ENCODE measurements at regions not wholly inside any gene's neighbourhood (a gene's known extent, or its start where the extent isn't known, plus 50 kb on each side); places are given as distances from the start of the nearest gene placed in this dataset.

- H4K12ac ChIP-seq (ENCODE audit: low read depth, low read length), result no peak overlapping the region
- no peak overlapping the region for H3K27ac ChIP-seq (ENCODE audit: low read depth, low read length)
- H3K4ac ChIP-seq (ENCODE audit: low read depth, low read length), result no peak overlapping the region
- H3K4me3 ChIP-seq (ENCODE audit: low read depth, low read length), result no peak overlapping the region
- H2BK120ac ChIP-seq (ENCODE audit: insufficient read depth, low read length, poor library complexity), result no peak overlapping the region
- H3K4me1 ChIP-seq (ENCODE audit: control insufficient read depth in 1 of 2, insufficient read depth in 2 of 2, low read length in 2 of 2), result no peaks in the 10 kb centered on the region
- no peak overlapping the region for H3K9ac ChIP-seq (ENCODE audit: low read length)
- no peaks in the 10 kb centered on the region for H3K79me2 ChIP-seq (ENCODE audit: control insufficient read depth, insufficient read depth, low read length, poor library complexity)
- H3K14ac ChIP-seq (ENCODE audit: low read length), result no peak overlapping the region
- H3K27me3 ChIP-seq (ENCODE audit: insufficient read depth, low read length), result no peaks in the 10 kb centered on the region
- H3K18ac ChIP-seq (ENCODE audit: low read length), result no peak overlapping the region
- H2BK5ac ChIP-seq (ENCODE audit: low read depth, low read length, poor library complexity), result no peak overlapping the region
- H2AK5ac ChIP-seq (ENCODE audit: low read length), result no peak overlapping the region
- H4K91ac ChIP-seq (ENCODE audit: low read depth, low read length), result no peak overlapping the region
- H3K79me1 ChIP-seq (ENCODE audit: low read length), result no peaks in the 10 kb centered on the region
- DNase-seq, result no peak
- H3K36me3 ChIP-seq (ENCODE audit: control insufficient read depth in 1 of 2, insufficient read depth in 2 of 2, low read length in 2 of 2), result no peaks in the 10 kb centered on the region
- no peaks in the 10 kb centered on the region for H3K9me3 ChIP-seq (ENCODE audit: insufficient read depth, low read depth, low read length)
- no CpG with 5 or more reads among the region's 3 CpGs for WGBS (ENCODE audit: extremely low coverage, insufficient coverage, insufficient read length)
- no peak overlapping the region for H3K4me2 ChIP-seq (ENCODE audit: low read length)
- H2BK12ac ChIP-seq (ENCODE audit: low read length), result no peak overlapping the region
- no peak overlapping the region for H2AFZ ChIP-seq (ENCODE audit: insufficient read depth, low read length, poor library complexity)
- H4K8ac ChIP-seq (ENCODE audit: low read depth, low read length), result no peak overlapping the region
- no peak overlapping the region for H3K23ac ChIP-seq (ENCODE audit: low read length)
Measured at GRCh38 chr2:181389524-181389923, 67.7 kb upstream of the ITGA4 start.

GRCh38 chr2:181393472-181393871, 63.7 kb upstream of the ITGA4 start:
- Histone ChIP-seq H2AK5ac (ENCODE audit: low read length) (no peak overlapping the region), H3K27me3 (ENCODE audit: insufficient read depth, low read length) (no peaks in the 10 kb centered on the region), H3K18ac (ENCODE audit: low read length) (no peak overlapping the region), H3K4me3 (ENCODE audit: low read depth, low read length) (no peak overlapping the region), H4K91ac (ENCODE audit: low read depth, low read length) (no peak overlapping the region), H3K9me3 (ENCODE audit: insufficient read depth, low read depth, low read length) (no peaks in the 10 kb centered on the region), H3K27ac (ENCODE audit: low read depth, low read length) (no peak overlapping the region), H3K9ac (ENCODE audit: low read length) (no peak overlapping the region), H3K23ac (ENCODE audit: low read length) (no peak overlapping the region), H3K14ac (ENCODE audit: low read length) (no peak overlapping the region), H2BK120ac (ENCODE audit: insufficient read depth, low read length, poor library complexity) (no peak overlapping the region), H3K4ac (ENCODE audit: low read depth, low read length) (no peak overlapping the region), H3K4me2 (ENCODE audit: low read length) (no peak overlapping the region), H2BK12ac (ENCODE audit: low read length) (no peak overlapping the region), H3K79me1 (ENCODE audit: low read length) (peaks cover 3% of the 10 kb centered on the region), H3K79me2 (ENCODE audit: control insufficient read depth, insufficient read depth, low read length, poor library complexity) (no peaks in the 10 kb centered on the region), H2AFZ (ENCODE audit: insufficient read depth, low read length, poor library complexity) (no peak overlapping the region), H4K8ac (ENCODE audit: low read depth, low read length) (no peak overlapping the region), H3K36me3 (ENCODE audit: control insufficient read depth in 1 of 2, insufficient read depth in 2 of 2, low read length in 2 of 2) (no peaks in the 10 kb centered on the region), H2BK5ac (ENCODE audit: low read depth, low read length, poor library complexity) (no peak overlapping the region), H3K4me1 (ENCODE audit: control insufficient read depth in 1 of 2, insufficient read depth in 2 of 2, low read length in 2 of 2) (no peaks in the 10 kb centered on the region), H4K12ac (ENCODE audit: low read depth, low read length) (no peak overlapping the region)
- no CpG with 5 or more reads among the region's 1 CpG for WGBS (ENCODE audit: extremely low coverage, insufficient coverage, insufficient read length)
- DNase-seq, result peak in 1 of 2 donors; percentile 28

GRCh38 chr2:181394741-181395437, 62.3 kb upstream of the ITGA4 start:
- no peak overlapping the region for H4K8ac ChIP-seq (ENCODE audit: low read depth, low read length)
- H3K27me3 ChIP-seq (ENCODE audit: insufficient read depth, low read length), result no peaks in the 10 kb centered on the region
- H3K23ac ChIP-seq (ENCODE audit: low read length), result no peak overlapping the region
- no peak overlapping the region for H3K4ac ChIP-seq (ENCODE audit: low read depth, low read length)
- H3K14ac ChIP-seq (ENCODE audit: low read length), result no peak overlapping the region
- H4K91ac ChIP-seq (ENCODE audit: low read depth, low read length), result no peak overlapping the region
- no peak overlapping the region for H3K9ac ChIP-seq (ENCODE audit: low read length)
- no peak for DNase-seq
- no peaks in the 10 kb centered on the region for H3K4me1 ChIP-seq (ENCODE audit: control insufficient read depth in 1 of 2, insufficient read depth in 2 of 2, low read length in 2 of 2)
- H2AK5ac ChIP-seq (ENCODE audit: low read length), result no peak overlapping the region
- no peak overlapping the region for H3K27ac ChIP-seq (ENCODE audit: low read depth, low read length)
- H3K9me3 ChIP-seq (ENCODE audit: insufficient read depth, low read depth, low read length), result no peaks in the 10 kb centered on the region
- peaks cover 3% of the 10 kb centered on the region for H3K79me1 ChIP-seq (ENCODE audit: low read length)
- no peak overlapping the region for H4K12ac ChIP-seq (ENCODE audit: low read depth, low read length)
- H3K79me2 ChIP-seq (ENCODE audit: control insufficient read depth, insufficient read depth, low read length, poor library complexity), result no peaks in the 10 kb centered on the region
- no CpG with 5 or more reads among the region's 4 CpGs for WGBS (ENCODE audit: extremely low coverage, insufficient coverage, insufficient read length)
- H2BK5ac ChIP-seq (ENCODE audit: low read depth, low read length, poor library complexity), result no peak overlapping the region
- no peak overlapping the region for H3K4me3 ChIP-seq (ENCODE audit: low read depth, low read length)
- no peaks in the 10 kb centered on the region for H3K36me3 ChIP-seq (ENCODE audit: control insufficient read depth in 1 of 2, insufficient read depth in 2 of 2, low read length in 2 of 2)
- H2BK120ac ChIP-seq (ENCODE audit: insufficient read depth, low read length, poor library complexity), result no peak overlapping the region
- H2AFZ ChIP-seq (ENCODE audit: insufficient read depth, low read length, poor library complexity), result no peak overlapping the region
- H3K18ac ChIP-seq (ENCODE audit: low read length), result no peak overlapping the region
- no peak overlapping the region for H2BK12ac ChIP-seq (ENCODE audit: low read length)
- no peak overlapping the region for H3K4me2 ChIP-seq (ENCODE audit: low read length)

GRCh38 chr2:181395851-181396250, 61.3 kb upstream of the ITGA4 start:
- no peak overlapping the region for H2BK120ac ChIP-seq (ENCODE audit: insufficient read depth, low read length, poor library complexity)
- no peaks in the 10 kb centered on the region for H3K4me1 ChIP-seq (ENCODE audit: control insufficient read depth in 1 of 2, insufficient read depth in 2 of 2, low read length in 2 of 2)
- H2BK5ac ChIP-seq (ENCODE audit: low read depth, low read length, poor library complexity), result no peak overlapping the region
- H3K9ac ChIP-seq (ENCODE audit: low read length), result no peak overlapping the region
- H3K27ac ChIP-seq (ENCODE audit: low read depth, low read length), result no peak overlapping the region
- no peak for DNase-seq
- no peaks in the 10 kb centered on the region for H3K79me2 ChIP-seq (ENCODE audit: control insufficient read depth, insufficient read depth, low read length, poor library complexity)
- H3K36me3 ChIP-seq (ENCODE audit: control insufficient read depth in 1 of 2, insufficient read depth in 2 of 2, low read length in 2 of 2), result no peaks in the 10 kb centered on the region
- H2AK5ac ChIP-seq (ENCODE audit: low read length), result no peak overlapping the region
- peaks cover 3% of the 10 kb centered on the region for H3K79me1 ChIP-seq (ENCODE audit: low read length)
- no CpG with 5 or more reads among the region's 2 CpGs for WGBS (ENCODE audit: extremely low coverage, insufficient coverage, insufficient read length)
- H4K91ac ChIP-seq (ENCODE audit: low read depth, low read length), result no peak overlapping the region
- H2AFZ ChIP-seq (ENCODE audit: insufficient read depth, low read length, poor library complexity), result no peak overlapping the region
- no peak overlapping the region for H3K23ac ChIP-seq (ENCODE audit: low read length)
- no peak overlapping the region for H3K14ac ChIP-seq (ENCODE audit: low read length)
- H3K4ac ChIP-seq (ENCODE audit: low read depth, low read length), result no peak overlapping the region
- no peaks in the 10 kb centered on the region for H3K27me3 ChIP-seq (ENCODE audit: insufficient read depth, low read length)
- no peak overlapping the region for H2BK12ac ChIP-seq (ENCODE audit: low read length)
- no peak overlapping the region for H4K12ac ChIP-seq (ENCODE audit: low read depth, low read length)
- no peak overlapping the region for H3K4me3 ChIP-seq (ENCODE audit: low read depth, low read length)
- no peaks in the 10 kb centered on the region for H3K9me3 ChIP-seq (ENCODE audit: insufficient read depth, low read depth, low read length)
- no peak overlapping the region for H4K8ac ChIP-seq (ENCODE audit: low read depth, low read length)
- H3K4me2 ChIP-seq (ENCODE audit: low read length), result no peak overlapping the region
- no peak overlapping the region for H3K18ac ChIP-seq (ENCODE audit: low read length)
